Activated CD4-positive, alpha-beta memory T cell treated with anti-CD3 and anti-CD28 coated beads for 36 hours (primary cell): ENCODE measurements at regions not wholly inside any gene's neighbourhood (a gene's known extent, or its start where the extent isn't known, plus 50 kb on each side); places are given as distances from the start of the nearest gene placed in this dataset.
"Not testable (repeated sequence)": the region's sequence is repeated elsewhere in the genome, so short reads cannot be mapped to it uniquely, and the experiment has no call there.

Experiments
- CTCF ChIA-PET: fragments of 350-600 bp; sonication (Branson Sonifier 250); formaldehyde crosslinking; loops from one replicate; lab custom pipeline; 2021; ENCODE audit warnings: antibody characterized with exemption, inconsistent platforms; lab: Charles Lee
- POLR2A ChIA-PET: fragments of 350-600 bp; sonication (Branson Sonifier 250); formaldehyde crosslinking; loops from one replicate; lab custom pipeline; 2021; ENCODE audit warnings: antibody characterized with exemption; lab: Charles Lee
- DNase-seq: peaks from one replicate; pipeline ENCODE4 v3.0.0-alpha.2; 2020
- H3K27ac Mint-ChIP-seq: one replicate; pipeline ENCODE4 v1.8.0; 2021; ENCODE audit warnings: mixed read lengths
- H3K27me3 Mint-ChIP-seq: one replicate; pipeline ENCODE4 v1.8.0; 2021; ENCODE audit warnings: mixed read lengths
- H3K36me3 Mint-ChIP-seq: one replicate; pipeline ENCODE4 v1.8.0; 2021; ENCODE audit warnings: mixed read lengths
- H3K4me1 Mint-ChIP-seq: one replicate; pipeline ENCODE4 v1.8.0; 2021; ENCODE audit warnings: low read depth, mixed read lengths
- H3K4me3 Mint-ChIP-seq: one replicate; pipeline ENCODE4 v1.8.0; 2021; ENCODE audit warnings: mild to moderate bottlenecking, mixed read lengths
- H3K9me3 Mint-ChIP-seq: one replicate; pipeline ENCODE4 v1.8.0; 2021; ENCODE audit warnings: mixed read lengths
- intact Hi-C: fragments of 100-400 bp; cut with micrococcal nuclease; formaldehyde crosslinking; loops from one replicate; pipeline ENCODE4 v1.15.1; 2023

DNA sequence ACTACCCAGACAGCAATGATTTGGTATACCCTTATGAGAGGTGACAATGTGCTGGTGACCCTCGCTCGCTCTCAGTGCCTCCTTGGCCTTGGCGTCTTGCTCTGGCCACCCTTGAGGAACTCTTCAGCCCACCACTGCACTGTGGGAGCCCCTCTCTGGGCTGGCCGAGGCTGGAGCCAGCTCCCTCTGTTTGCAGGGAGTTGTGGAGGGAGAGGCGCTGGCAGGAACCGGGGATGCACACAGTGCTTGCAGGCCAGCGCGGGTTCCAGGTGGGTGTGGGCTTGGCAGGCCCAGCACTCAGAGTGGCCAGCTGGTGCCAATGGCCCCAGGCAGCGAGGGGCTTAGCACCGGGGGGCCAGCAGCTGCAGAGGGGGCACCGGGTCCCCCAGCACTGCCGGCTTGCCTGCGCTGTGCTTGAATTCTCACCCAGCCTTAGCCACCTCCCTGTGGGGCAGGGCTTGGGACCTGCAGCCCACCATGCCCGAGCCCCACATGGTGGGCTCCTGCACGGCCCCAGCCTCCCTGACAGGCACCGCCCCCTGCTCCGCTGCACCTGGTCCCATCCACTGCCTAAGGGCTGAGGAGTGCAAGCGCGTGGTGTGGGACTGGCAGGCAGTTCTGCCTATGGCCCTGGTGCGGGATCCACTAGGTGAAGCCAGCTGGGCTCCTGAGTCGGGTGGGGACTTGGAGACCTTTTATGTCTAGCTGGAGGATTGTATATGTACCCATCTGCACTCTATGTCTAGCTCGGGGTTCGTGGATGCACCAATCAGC, 857.0 kb upstream of the IGFBP7 start:
- ChIA-PET CTCF (no interaction called here), POLR2A (no interaction called here)
- Mint-ChIP-seq H3K27ac (no peak overlapping the region), H3K4me3 (no peak overlapping the region), H3K4me1 (no peaks in the 10 kb centered on the region), H3K9me3 (peaks cover 16% of the 10 kb centered on the region), H3K36me3 (no peaks in the 10 kb centered on the region), H3K27me3 (no peaks in the 10 kb centered on the region)
- intact Hi-C loops = no loop called here
- no peak for DNase-seq

DNA sequence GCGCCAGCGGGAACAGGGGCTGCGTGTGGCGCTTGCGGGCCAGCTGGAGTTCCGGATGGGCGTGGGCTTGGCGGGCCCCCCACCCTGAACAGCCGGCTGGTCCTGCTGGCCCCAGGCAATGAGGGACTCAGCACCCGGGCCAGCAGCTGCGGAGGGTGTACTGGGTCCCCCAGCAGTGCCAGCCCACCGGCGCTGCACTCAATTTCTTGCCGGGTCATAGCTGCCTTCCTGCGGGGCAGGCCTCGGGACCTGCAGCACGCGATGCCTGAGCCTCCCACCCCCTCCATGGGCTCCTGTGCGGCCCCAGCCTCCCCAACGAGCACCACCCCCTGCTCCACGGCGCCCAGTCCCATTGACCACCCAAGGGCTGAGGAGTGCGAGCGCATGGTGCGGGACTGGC, 855.2 kb upstream of the IGFBP7 start:
- H3K4me3 Mint-ChIP-seq, H3K27ac Mint-ChIP-seq, H3K36me3 Mint-ChIP-seq, CTCF ChIA-PET, POLR2A ChIA-PET, H3K4me1 Mint-ChIP-seq, H3K27me3 Mint-ChIP-seq, intact Hi-C loops, DNase-seq: not testable (repeated sequence)
- H3K9me3 Mint-ChIP-seq = peaks cover 16% of the 10 kb centered on the region

DNA sequence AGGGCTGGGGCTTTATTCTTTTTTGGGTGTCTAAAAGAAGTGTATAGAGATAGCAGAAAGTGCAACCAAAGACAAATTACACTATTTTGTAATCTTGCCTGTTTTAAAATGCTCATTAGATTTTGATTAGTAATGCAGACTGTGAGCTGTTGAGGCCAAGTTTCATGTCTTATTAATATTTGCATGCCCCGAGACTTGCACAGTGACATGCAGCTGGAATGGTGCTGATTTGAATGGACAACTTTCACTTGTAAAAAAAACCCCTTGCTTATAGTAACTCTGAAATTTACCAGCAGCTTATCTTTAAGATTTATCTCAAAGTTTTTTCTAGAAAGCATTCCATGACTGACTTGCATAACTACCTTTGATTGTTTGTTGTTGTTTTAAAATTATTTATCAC, 835.1 kb upstream of the IGFBP7 start:
- Mint-ChIP-seq H3K27ac (no peak overlapping the region), H3K9me3 (no peaks in the 10 kb centered on the region), H3K4me3 (no peak overlapping the region), H3K36me3 (no peaks in the 10 kb centered on the region), H3K27me3 (no peaks in the 10 kb centered on the region), H3K4me1 (no peaks in the 10 kb centered on the region)
- no peak for DNase-seq
- ChIA-PET CTCF (no interaction called here), POLR2A (interaction anchor here (0.6 kb wide), 1 partner anchor 27 kb away, joined by 3 read pairs; no protein-coding TSS in a partner anchor)
- intact Hi-C loops = no loop called here

DNA sequence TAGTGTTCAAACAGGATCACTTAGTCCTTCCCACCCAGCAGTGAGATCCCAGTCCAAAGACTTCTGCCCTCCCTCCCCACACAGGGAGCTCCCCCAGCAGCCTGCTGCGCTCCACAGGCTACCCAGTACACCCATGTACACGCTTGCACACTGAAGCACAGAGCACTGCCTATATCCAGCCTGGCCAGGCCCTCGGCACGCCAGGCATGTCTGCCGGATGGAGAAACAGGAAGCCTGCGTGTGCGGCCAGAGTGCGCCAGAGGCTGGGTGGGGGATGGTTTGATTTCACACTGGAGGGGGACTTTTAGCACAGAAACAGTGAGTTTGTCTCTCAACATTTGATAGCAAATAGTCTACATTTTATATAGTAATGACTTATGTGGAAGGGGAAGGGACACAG, 833.5 kb upstream of the IGFBP7 start:
- Mint-ChIP-seq H3K36me3 (no peaks in the 10 kb centered on the region), H3K27me3 (no peaks in the 10 kb centered on the region), H3K4me3 (no peak overlapping the region), H3K27ac (no peak overlapping the region), H3K4me1 (no peaks in the 10 kb centered on the region), H3K9me3 (no peaks in the 10 kb centered on the region)
- DNase-seq = no peak
- intact Hi-C loops = no loop called here
- ChIA-PET POLR2A (no interaction called here), CTCF (no interaction called here)

DNA sequence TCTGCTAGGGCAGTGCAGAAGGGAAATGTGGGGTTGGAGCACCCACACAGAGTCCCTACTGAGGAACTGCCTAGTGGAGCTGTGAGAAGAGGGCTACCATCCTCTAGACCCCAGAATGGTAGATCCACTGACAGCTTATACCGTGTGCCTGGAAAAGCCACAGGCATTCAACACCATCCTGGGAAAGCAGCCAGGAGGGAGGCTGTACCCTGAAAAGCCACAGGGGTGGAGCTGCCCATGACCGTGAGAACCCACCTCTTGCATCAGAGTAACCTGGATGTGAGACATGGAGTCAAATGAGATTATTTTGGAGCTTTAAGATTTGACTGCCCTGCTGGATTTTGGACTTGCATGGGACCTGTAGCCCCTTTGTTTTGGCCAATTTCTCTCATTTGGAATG, 827.1 kb upstream of the IGFBP7 start:
- DNase-seq, H3K36me3 Mint-ChIP-seq, H3K27me3 Mint-ChIP-seq, POLR2A ChIA-PET, H3K27ac Mint-ChIP-seq, H3K4me3 Mint-ChIP-seq, intact Hi-C loops, H3K4me1 Mint-ChIP-seq, CTCF ChIA-PET: not testable (repeated sequence)
- H3K9me3 Mint-ChIP-seq = peaks cover 12% of the 10 kb centered on the region

DNA sequence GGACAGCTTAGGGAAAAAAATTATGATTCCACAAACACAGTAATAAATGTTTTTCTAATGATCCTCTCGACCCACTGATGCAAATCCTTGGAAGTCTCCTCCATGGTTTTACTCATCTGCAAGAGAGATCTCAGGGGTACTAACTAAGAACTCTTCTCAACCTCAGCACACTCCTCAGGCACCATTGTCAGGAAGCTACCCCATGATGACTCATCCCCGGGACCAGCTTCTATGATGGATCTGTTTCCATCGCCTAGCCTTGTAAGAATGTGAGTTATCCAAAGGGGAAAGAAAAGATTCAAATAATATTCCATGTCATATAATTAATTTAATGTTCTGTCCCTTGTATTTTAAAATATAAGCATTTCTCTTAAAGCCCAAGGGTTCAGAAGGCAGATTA, 816.1 kb upstream of the IGFBP7 start:
- DNase-seq = no peak
- Mint-ChIP-seq H3K27ac (no peak overlapping the region), H3K36me3 (no peaks in the 10 kb centered on the region), H3K27me3 (no peaks in the 10 kb centered on the region), H3K9me3 (peaks cover 2% of the 10 kb centered on the region), H3K4me3 (no peak overlapping the region), H3K4me1 (no peaks in the 10 kb centered on the region)
- intact Hi-C loops = no loop called here
- ChIA-PET CTCF (no interaction called here), POLR2A (no interaction called here)

DNA sequence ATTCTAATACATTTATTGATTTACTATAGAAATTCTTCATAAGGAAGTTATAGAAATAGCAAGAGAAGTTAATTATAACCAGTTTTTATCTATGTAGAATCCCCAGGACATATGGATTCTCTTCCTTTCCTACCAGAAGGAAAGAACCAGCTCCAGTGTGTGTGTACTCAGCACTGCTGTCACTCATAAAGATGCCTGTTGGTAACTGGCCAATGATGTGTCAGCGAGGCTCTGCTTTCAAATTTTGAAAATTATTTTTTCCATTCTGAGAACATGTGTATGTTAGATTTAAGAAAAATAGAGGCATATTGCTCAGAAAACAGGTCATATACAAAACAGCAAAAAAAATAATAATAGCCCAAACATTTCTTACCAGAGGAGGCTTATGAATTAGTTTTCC, 814.8 kb upstream of the IGFBP7 start:
- ChIA-PET CTCF (no interaction called here), POLR2A (no interaction called here)
- H3K9me3 Mint-ChIP-seq = peaks cover 2% of the 10 kb centered on the region
- DNase-seq = no peak
- H3K4me1 Mint-ChIP-seq = no peaks in the 10 kb centered on the region
- H3K36me3 Mint-ChIP-seq = no peaks in the 10 kb centered on the region
- H3K27me3 Mint-ChIP-seq = no peaks in the 10 kb centered on the region
- H3K4me3 Mint-ChIP-seq = no peak overlapping the region
- intact Hi-C loops = no loop called here
- no peak overlapping the region for H3K27ac Mint-ChIP-seq

DNA sequence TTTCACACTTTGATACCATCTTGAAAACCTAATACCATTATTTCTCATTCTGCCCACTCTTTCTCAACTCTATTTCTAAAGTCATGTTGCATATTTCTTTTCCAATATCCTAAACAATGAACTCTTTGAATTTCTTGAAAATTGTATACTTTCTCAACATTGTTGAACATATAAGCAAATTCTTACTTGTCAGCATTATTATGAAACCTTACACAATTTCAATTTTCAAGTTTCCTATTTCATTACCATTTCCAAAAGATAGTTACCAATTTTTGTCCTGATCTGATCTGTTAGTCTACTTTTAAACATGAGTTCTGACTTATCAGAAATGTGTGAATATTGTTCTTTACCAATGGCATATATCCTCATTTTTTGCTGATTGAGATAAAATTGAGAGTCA, 806.3 kb upstream of the IGFBP7 start:
- Mint-ChIP-seq H3K27me3 (no peaks in the 10 kb centered on the region), H3K9me3 (peaks cover 15% of the 10 kb centered on the region), H3K36me3 (no peaks in the 10 kb centered on the region), H3K4me1 (no peaks in the 10 kb centered on the region), H3K27ac (no peak overlapping the region), H3K4me3 (no peak overlapping the region)
- CTCF ChIA-PET = no interaction called here
- DNase-seq = no peak
- POLR2A ChIA-PET = no interaction called here
- intact Hi-C loops = no loop called here

DNA sequence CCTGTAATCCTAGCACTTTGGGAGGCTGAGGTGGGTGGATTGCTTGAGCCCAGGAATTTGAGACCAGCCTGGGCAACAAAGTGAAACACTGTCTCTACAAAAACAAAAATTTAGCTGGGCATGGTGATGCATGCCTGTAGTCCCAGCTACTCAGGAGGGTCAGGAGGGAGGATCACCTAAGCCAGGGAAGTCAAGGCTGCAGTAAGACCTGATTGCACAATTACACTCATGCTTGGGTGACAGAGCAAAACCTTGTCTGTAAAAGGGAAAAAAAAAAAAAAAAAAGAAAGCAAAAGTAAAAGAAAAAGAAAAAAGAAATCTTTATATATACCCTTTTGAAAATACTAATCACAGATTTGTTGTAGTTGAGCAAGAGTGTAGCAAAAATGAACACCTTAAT, 801.0 kb upstream of the IGFBP7 start:
- no peaks in the 10 kb centered on the region for H3K36me3 Mint-ChIP-seq
- intact Hi-C loops = no loop called here
- CTCF ChIA-PET = no interaction called here
- H3K9me3 Mint-ChIP-seq = peaks cover 9% of the 10 kb centered on the region
- H3K4me3 Mint-ChIP-seq = no peak overlapping the region
- no peaks in the 10 kb centered on the region for H3K4me1 Mint-ChIP-seq
- H3K27me3 Mint-ChIP-seq = no peaks in the 10 kb centered on the region
- DNase-seq = no peak
- POLR2A ChIA-PET = no interaction called here
- H3K27ac Mint-ChIP-seq = no peak overlapping the region

DNA sequence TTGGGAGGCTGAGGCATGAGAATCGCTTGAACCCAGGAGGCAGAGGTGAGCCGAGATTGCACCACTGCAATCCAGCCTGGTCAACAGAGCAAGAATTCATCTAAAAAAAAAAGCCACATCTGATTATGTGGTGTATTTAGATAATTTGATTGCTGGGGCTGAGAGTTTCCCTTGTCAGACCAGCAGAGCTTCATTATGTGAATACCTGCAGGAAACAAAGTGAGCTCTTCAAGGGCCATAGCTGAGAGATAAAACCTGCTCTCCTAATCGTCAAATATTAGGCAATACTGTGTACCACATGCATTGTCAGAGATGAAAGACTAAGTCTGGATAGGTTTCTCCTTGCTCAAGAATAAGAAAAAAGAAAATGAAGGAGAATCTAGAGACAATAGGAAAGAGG, 800.0 kb upstream of the IGFBP7 start:
- POLR2A ChIA-PET = no interaction called here
- CTCF ChIA-PET = no interaction called here
- intact Hi-C loops = no loop called here
- no peaks in the 10 kb centered on the region for H3K27me3 Mint-ChIP-seq
- H3K4me3 Mint-ChIP-seq = no peak overlapping the region
- no peak for DNase-seq
- peaks cover 9% of the 10 kb centered on the region for H3K9me3 Mint-ChIP-seq
- H3K36me3 Mint-ChIP-seq = no peaks in the 10 kb centered on the region
- H3K27ac Mint-ChIP-seq = no peak overlapping the region
- no peaks in the 10 kb centered on the region for H3K4me1 Mint-ChIP-seq

DNA sequence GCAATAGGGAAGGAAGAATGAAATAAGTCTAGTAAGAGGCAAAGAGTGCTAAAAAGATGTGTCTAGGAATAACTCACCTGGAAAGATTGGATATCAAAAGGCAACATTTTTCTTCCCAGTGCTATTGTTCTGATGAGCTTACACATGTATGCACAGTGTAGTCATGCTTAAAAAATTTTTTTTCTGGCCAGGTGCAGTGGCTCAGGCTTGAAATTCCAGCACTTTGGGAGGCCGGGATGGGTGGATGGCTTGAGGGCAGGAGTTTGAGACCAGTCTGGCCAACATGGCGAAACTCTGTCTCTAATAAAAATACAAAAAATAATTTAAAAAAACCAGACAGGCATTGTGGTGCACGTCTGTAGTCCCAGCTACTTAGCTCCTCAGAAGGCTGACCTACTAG, 795.8 kb upstream of the IGFBP7 start:
- Mint-ChIP-seq H3K27ac (no peak overlapping the region), H3K27me3 (no peaks in the 10 kb centered on the region), H3K36me3 (no peaks in the 10 kb centered on the region), H3K4me1 (no peaks in the 10 kb centered on the region), H3K4me3 (no peak overlapping the region), H3K9me3 (peaks cover 8% of the 10 kb centered on the region)
- intact Hi-C loops = no loop called here
- ChIA-PET POLR2A (no interaction called here), CTCF (no interaction called here)
- DNase-seq = no peak

DNA sequence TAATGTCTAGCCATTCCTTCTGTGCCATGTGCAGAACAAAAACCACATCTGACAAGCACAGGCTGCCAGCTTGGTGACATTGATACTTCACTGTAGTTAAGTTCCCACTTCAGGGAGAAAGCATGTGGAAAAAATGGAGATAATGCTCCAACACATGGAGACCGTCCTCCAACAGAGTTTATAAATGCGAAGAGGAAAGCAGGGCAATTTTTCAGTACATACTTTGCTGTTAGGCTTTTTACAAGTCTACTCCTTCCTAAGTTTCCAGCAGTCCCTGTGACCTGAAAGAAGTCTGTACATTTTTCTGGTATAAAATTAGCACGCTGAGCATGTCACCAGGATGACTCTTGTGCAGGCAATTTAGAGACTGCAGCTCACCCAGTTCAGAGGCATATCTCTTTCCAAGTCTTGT, 766.9 kb upstream of the IGFBP7 start:
- Mint-ChIP-seq H3K27ac (no peak overlapping the region), H3K27me3 (no peaks in the 10 kb centered on the region), H3K36me3 (no peaks in the 10 kb centered on the region), H3K9me3 (peaks cover 5% of the 10 kb centered on the region), H3K4me3 (no peak overlapping the region), H3K4me1 (no peaks in the 10 kb centered on the region)
- intact Hi-C loops = no loop called here
- no peak for DNase-seq
- POLR2A ChIA-PET = no interaction called here
- CTCF ChIA-PET = no interaction called here

DNA sequence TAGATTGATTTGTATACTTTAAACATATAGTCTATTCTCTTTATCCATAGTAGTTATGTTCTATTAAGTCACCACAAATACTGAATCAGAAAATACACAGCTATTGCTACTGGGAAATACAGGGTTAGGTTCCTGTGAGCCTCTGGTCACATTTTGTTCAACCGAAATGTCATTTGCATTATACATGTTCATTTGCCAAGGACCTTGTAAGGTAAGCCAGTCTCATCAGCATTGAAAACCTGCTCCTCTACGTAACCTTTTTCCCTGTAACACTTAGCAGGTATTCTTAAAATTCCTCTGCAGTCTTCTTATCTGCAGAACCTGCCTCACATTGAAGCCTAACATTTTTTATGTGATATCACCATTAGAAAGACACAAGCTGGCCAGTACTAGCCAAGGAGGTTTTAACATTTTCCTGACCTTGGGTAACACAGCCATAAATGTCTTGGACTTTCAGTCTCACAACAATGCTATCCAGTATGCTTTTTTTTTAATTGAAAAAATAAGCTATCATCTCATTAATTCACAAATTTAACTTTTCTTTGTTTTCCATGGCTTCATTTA, 765.7 kb upstream of the IGFBP7 start:
- no peak overlapping the region for H3K27ac Mint-ChIP-seq
- no peaks in the 10 kb centered on the region for H3K4me1 Mint-ChIP-seq
- CTCF ChIA-PET = no interaction called here
- no peaks in the 10 kb centered on the region for H3K27me3 Mint-ChIP-seq
- POLR2A ChIA-PET = no interaction called here
- DNase-seq = no peak
- no peak overlapping the region for H3K4me3 Mint-ChIP-seq
- intact Hi-C loops = no loop called here
- H3K36me3 Mint-ChIP-seq = no peaks in the 10 kb centered on the region
- H3K9me3 Mint-ChIP-seq = peaks cover 5% of the 10 kb centered on the region
